H1 (cell line): ENCODE measurements at regions not wholly inside any gene's neighbourhood (a gene's known extent, or its start where the extent isn't known, plus 50 kb on each side); places are given as distances from the start of the nearest gene placed in this dataset.

Experiments
- CTCF ChIA-PET: fragments of 300-600 bp; sonication (Branson Sonifier 250); formaldehyde crosslinking; loops from one replicate; lab custom pipeline; 2021; ENCODE audit not compliant: partially characterized antibody; lab: Charles Lee
- POLR2A ChIA-PET: fragments of 300-600 bp; sonication (Branson Sonifier 250); formaldehyde crosslinking; loops from one replicate; lab custom pipeline; 2021; ENCODE audit warnings: inconsistent platforms; ENCODE audit not compliant: partially characterized antibody; lab: Charles Lee
- DNase-seq, 2 experiments: peaks; one replicate each; pipeline versions ENCODE4 v3.0.0 to v3.0.0-alpha.2; 2010 to 2022; ENCODE audit warnings: low spot score in 2 of 2, low read depth in 1 of 2, mixed read lengths in 1 of 2
- FAIRE-seq: peaks from 2 replicates; lab custom pipeline; 2011; peaks lifted over from hg19 to GRCh38; lab: Jason Lieb, UNC
- H2AFZ ChIP-seq: 2 replicates; pipeline ENCODE4 v1.8.1; 2012; ENCODE audit warnings: low read length, inconsistent platforms
- H2AK5ac ChIP-seq: 2 replicates; pipeline ENCODE4 v1.6.1; 2013; ENCODE audit warnings: low read depth, low read length
- H2BK120ac ChIP-seq: replicated peaks from 2 replicates; pipeline ENCODE3; 2013; ENCODE audit warnings: low read depth, low read length, inconsistent platforms
- H2BK12ac ChIP-seq: 2 replicates; pipeline ENCODE4 v1.6.1; 2013; ENCODE audit warnings: low read depth, low read length
- H2BK15ac ChIP-seq: 2 replicates; pipeline ENCODE4 v1.6.1; 2013; ENCODE audit warnings: low read length
- H2BK20ac ChIP-seq: 2 replicates; pipeline ENCODE4 v1.6.1; 2013; ENCODE audit warnings: low read length
- H2BK5ac ChIP-seq: 2 replicates; pipeline ENCODE4 v1.6.1; 2013; ENCODE audit warnings: low read depth, low read length
- H3K14ac ChIP-seq: 2 replicates; pipeline ENCODE4 v1.6.1; 2013; ENCODE audit warnings: inconsistent platforms; ENCODE audit not compliant: insufficient read length
- H3K18ac ChIP-seq: 2 replicates; pipeline ENCODE4 v1.6.1; 2013; ENCODE audit warnings: low read length; ENCODE audit errors: extremely low read depth
- H3K23ac ChIP-seq: 2 replicates; pipeline ENCODE4 v1.6.1; 2013; ENCODE audit warnings: inconsistent platforms; ENCODE audit not compliant: insufficient read length
- H3K23me2 ChIP-seq: 2 replicates; pipeline ENCODE4 v1.6.1; 2013; ENCODE audit warnings: low read depth, low read length
- H3K27ac ChIP-seq: 2 replicates; pipeline ENCODE4 v1.6.1; 2011; ENCODE audit warnings: low read depth, low read length, inconsistent platforms
- H3K27me3 ChIP-seq, 4 experiments: replicated peaks in 1 of 4; 1 replicate in 1 of 4; 2 replicates in 3 of 4; pipeline versions ENCODE4 v1.6.1 to v1.8.1; 2011 to 2013; ENCODE audit warnings: low read length in 3 of 4, mild to moderate bottlenecking in 3 of 4, inconsistent platforms in 2 of 4, mixed read lengths in 2 of 4, moderate library complexity in 1 of 4; ENCODE audit not compliant: control insufficient read depth in 3 of 4, insufficient read depth in 3 of 4; ENCODE audit errors: extremely low read depth in 1 of 4
- H3K36me3 ChIP-seq, 4 experiments: 2 replicates each; pipeline versions ENCODE4 v1.6.1 to v1.8.1; 2011 to 2013; ENCODE audit warnings: mild to moderate bottlenecking in 4 of 4, low read length in 3 of 4, moderate library complexity in 2 of 4, control low read depth in 1 of 4, inconsistent platforms in 1 of 4; ENCODE audit not compliant: insufficient read depth in 4 of 4, control insufficient read depth in 2 of 4
- H3K4ac ChIP-seq: replicated peaks from 2 replicates; pipeline ENCODE3; 2013; ENCODE audit warnings: low read length, low read depth, mixed read lengths, inconsistent platforms; ENCODE audit not compliant: insufficient read length
- H3K4me1 ChIP-seq, 4 experiments: replicated peaks in 1 of 4; 1 replicate in 1 of 4; 2 replicates in 3 of 4; pipeline versions ENCODE4 v1.6.1 to v1.8.1; 2011 to 2013; ENCODE audit warnings: low read length in 3 of 4, inconsistent platforms in 2 of 4, mixed read lengths in 1 of 4; ENCODE audit not compliant: insufficient read depth in 4 of 4, control insufficient read depth in 3 of 4
- H3K4me2 ChIP-seq, 2 experiments: 2 replicates each; pipeline versions ENCODE4 v1.6.1 to v1.8.1; 2011 to 2013; ENCODE audit warnings: low read depth in 2 of 2, low read length in 2 of 2, control low read depth in 1 of 2, inconsistent platforms in 1 of 2, mild to moderate bottlenecking in 1 of 2; ENCODE audit not compliant: insufficient read depth in 1 of 2
- H3K4me3 ChIP-seq, 4 experiments: fragments of 200-600, 300-600 bp in 1 of 4; sonication (generic), shearing (Covaris generic), sonication (Bioruptor Twin) in 1 of 4; 2 replicates each; pipeline versions ENCODE4 v1.5.1 to v1.8.1; 2011 to 2016; ENCODE audit warnings: low read length in 4 of 4, low read depth in 3 of 4, control low read depth in 2 of 4, inconsistent platforms in 2 of 4, mild to moderate bottlenecking in 2 of 4, mixed read lengths in 1 of 4, moderate library complexity in 1 of 4; ENCODE audit not compliant: insufficient read depth in 2 of 4; ENCODE audit errors: extremely low read depth in 1 of 4
- H3K56ac ChIP-seq: replicated peaks from 2 replicates; pipeline ENCODE3; 2013; ENCODE audit warnings: low read depth, mild to moderate bottlenecking, mixed read lengths, low read length, inconsistent platforms; ENCODE audit not compliant: insufficient read length
- H3K79me1 ChIP-seq: 2 replicates; pipeline ENCODE4 v1.6.1; 2013; ENCODE audit warnings: low read depth, low read length, control low read depth
- H3K79me2 ChIP-seq, 2 experiments: 2 replicates each; pipeline versions ENCODE4 v1.6.1 to v1.8.1; 2012 to 2013; ENCODE audit warnings: low read length in 2 of 2, mild to moderate bottlenecking in 2 of 2, inconsistent platforms in 1 of 2; ENCODE audit not compliant: insufficient read depth in 2 of 2, control insufficient read depth in 1 of 2
- H3K9ac ChIP-seq, 4 experiments: replicated peaks in 1 of 4; 1 replicate in 1 of 4; 2 replicates in 3 of 4; pipeline versions ENCODE4 v1.6.1 to v1.8.1; 2011 to 2013; ENCODE audit warnings: low read depth in 3 of 4, low read length in 3 of 4, control low read depth in 2 of 4, mild to moderate bottlenecking in 2 of 4, moderate library complexity in 2 of 4, inconsistent platforms in 1 of 4; ENCODE audit errors: extremely low read depth in 1 of 4
- H3K9me3 ChIP-seq, 2 experiments: 2 replicates each; pipeline versions ENCODE4 v1.6.1 to v1.8.1; 2012 to 2013; ENCODE audit warnings: mild to moderate bottlenecking in 2 of 2, moderate library complexity in 2 of 2, control low read depth in 1 of 2, inconsistent platforms in 1 of 2, low read depth in 1 of 2, low read length in 1 of 2, mixed read lengths in 1 of 2; ENCODE audit not compliant: insufficient read depth in 2 of 2
- H4K20me1 ChIP-seq, 2 experiments: replicated peaks in 1 of 2; 2 replicates each; pipeline versions ENCODE3 to v1.8.1; 2011 to 2013; ENCODE audit warnings: inconsistent platforms in 2 of 2, low read length in 2 of 2, mild to moderate bottlenecking in 1 of 2; ENCODE audit not compliant: insufficient read depth in 2 of 2, control insufficient read depth in 1 of 2
- H4K5ac ChIP-seq: 2 replicates; pipeline ENCODE4 v1.6.1; 2013; ENCODE audit warnings: low read length, low read depth, mixed read lengths, inconsistent platforms; ENCODE audit not compliant: insufficient read length
- H4K8ac ChIP-seq: 2 replicates; pipeline ENCODE4 v1.8.0; 2013; ENCODE audit warnings: mild to moderate bottlenecking, moderate library complexity, low read length, inconsistent platforms; ENCODE audit not compliant: insufficient read depth; ENCODE audit errors: extremely low read depth
- H4K91ac ChIP-seq: replicated peaks from 2 replicates; pipeline ENCODE3; 2013; ENCODE audit warnings: low read length, mixed read lengths, inconsistent platforms; ENCODE audit not compliant: insufficient read length
- ATF3 ChIP-seq: IDR thresholded peaks from 2 replicates; pipeline ENCODE4 v1.6.1; 2011; ENCODE audit warnings: low read depth, mild to moderate bottlenecking, low read length; ENCODE audit not compliant: insufficient read depth
- CBX5 ChIP-seq: fragments of 300-800, 300-1000 bp; sonication (generic); IDR thresholded peaks from 2 replicates; pipeline ENCODE4 v1.7.1; 2016; ENCODE audit warnings: antibody characterized with exemption, low read length, low read depth
- CHD1 ChIP-seq: IDR thresholded peaks from 2 replicates; pipeline ENCODE4 v1.6.1; 2012; ENCODE audit warnings: low read depth, low read length, improper control_type of control experiment
- EP300 ChIP-seq, 2 experiments: IDR thresholded peaks; 1 replicate in 1 of 2; 2 replicates in 1 of 2; pipeline ENCODE4 v1.6.1; 2011 to 2012; ENCODE audit warnings: low read depth in 2 of 2, low read length in 2 of 2, mild to moderate bottlenecking in 2 of 2, borderline replicate concordance in 1 of 2, inconsistent platforms in 1 of 2, moderate library complexity in 1 of 2
- GABPA ChIP-seq: IDR thresholded peaks from 2 replicates; pipeline ENCODE4 v1.6.1; 2011; ENCODE audit warnings: mild to moderate bottlenecking, low read length, moderate library complexity, borderline replicate concordance; ENCODE audit not compliant: insufficient read depth
- KDM1A ChIP-seq: fragments of 200-600, 300-600 bp; sonication (generic); IDR thresholded peaks from 2 replicates; pipeline ENCODE4 v1.7.1; 2016; ENCODE audit warnings: mild to moderate bottlenecking, low read length, borderline replicate concordance
- KDM5A ChIP-seq: fragments of 200-600 bp; IDR thresholded peaks from 2 replicates; pipeline ENCODE4 v1.7.1; 2012; ENCODE audit warnings: mild to moderate bottlenecking, low read length, inconsistent platforms, mixed read lengths
- MAFK ChIP-seq: IDR thresholded peaks from 2 replicates; pipeline ENCODE4 v1.6.1; 2012; ENCODE audit warnings: low read depth, mild to moderate bottlenecking, improper control_type of control experiment, low read length
- NANOG ChIP-seq: IDR thresholded peaks from 2 replicates; pipeline ENCODE4 v1.6.1; 2011; ENCODE audit warnings: low read length, low read depth, mild to moderate bottlenecking, inconsistent platforms; ENCODE audit not compliant: insufficient read depth, poor library complexity, severe bottlenecking
- SIN3A ChIP-seq, 2 experiments: IDR thresholded peaks in 1 of 2; conservative IDR thresholded peaks in 1 of 2; 2 replicates each; pipeline ENCODE4 v1.6.1; 2011 to 2012; ENCODE audit warnings: low read length in 2 of 2, improper control_type of control experiment in 1 of 2, low read depth in 1 of 2, mild to moderate bottlenecking in 1 of 2
- SIX5 ChIP-seq: IDR thresholded peaks from 2 replicates; pipeline ENCODE4 v1.6.1; 2011; ENCODE audit warnings: mild to moderate bottlenecking, low read depth, low read length
- SP2 ChIP-seq: IDR thresholded peaks from 2 replicates; pipeline ENCODE4 v1.6.1; 2012; ENCODE audit warnings: mild to moderate bottlenecking, low read length, inconsistent platforms
- TAF1 ChIP-seq: IDR thresholded peaks from 2 replicates; pipeline ENCODE4 v1.6.1; 2011; ENCODE audit warnings: mild to moderate bottlenecking, low read depth, low read length
- TCF12 ChIP-seq: IDR thresholded peaks from 2 replicates; pipeline ENCODE4 v1.6.1; 2011; ENCODE audit warnings: low read depth, mild to moderate bottlenecking, low read length
- TEAD4 ChIP-seq: IDR thresholded peaks from 2 replicates; pipeline ENCODE4 v1.6.1; 2012; ENCODE audit warnings: low read depth, low read length, inconsistent platforms, mixed read lengths
- WGBS, 2 experiments: shearing (Covaris generic) in 1 of 2; methylation state at CpG; one replicate each; pipeline versions ENCODE4 v1.1.6 to v1.1.7; 2013 to 2015; ENCODE audit warnings: low lambda C conversion rate in 2 of 2, mixed read lengths in 2 of 2, inconsistent platforms in 1 of 2, low coverage in 1 of 2, missing lambda C conversion rate in 1 of 2; ENCODE audit not compliant: insufficient replicate concordance in 2 of 2, insufficient coverage in 1 of 2, insufficient read length in 1 of 2; ENCODE audit errors: extremely low coverage in 1 of 2, missing lambda C conversion rate in 1 of 2; 5-methylcytosine and 5-hydroxymethylcytosine counted together

- no peak for DNase-seq
- 93% methylated on average over 1 of the region's 1 CpG; no CpG with 5 or more reads in 1 of the 2 experiments for WGBS, 2 experiments
- no peak overlapping the region for H2BK12ac ChIP-seq
- no peak for TF ChIP-seq SP2
- no peak for TF ChIP-seq TCF12
- TF ChIP-seq SIN3A (conservative IDR thresholded peaks at IDR 0.05 in 1 of 2, IDR thresholded peaks at IDR 0.05 in 1 of 2; ENCODE audit: low read depth in 1 of 2, low read length in 2 of 2), result no peak
- TF ChIP-seq ATF3, result no peak
- no peak for TF ChIP-seq TAF1
- TF ChIP-seq CBX5, result no peak
- no peak for TF ChIP-seq CHD1
- no peak for TF ChIP-seq GABPA
- no peak for TF ChIP-seq SIX5
- TF ChIP-seq TEAD4, result no peak
- no peak for TF ChIP-seq NANOG
- no peak for TF ChIP-seq EP300 (IDR thresholded peaks at IDR 0.05; ENCODE audit: borderline replicate concordance in 1 of 2, low read depth in 2 of 2, low read length in 2 of 2)
- no peak for TF ChIP-seq MAFK
- no peak for TF ChIP-seq KDM1A
- TF ChIP-seq KDM5A, result no peak
These were observed 491.0 kb downstream of the ETNK1 start for GRCh38 chr12:23115984-23116383.

More at GRCh38 chr12:23115984-23116383, 491.0 kb downstream of the ETNK1 start:
- no peak overlapping the region for H4K91ac ChIP-seq
- H3K14ac ChIP-seq, result no peak overlapping the region
- no peak overlapping the region for H4K5ac ChIP-seq
- H3K56ac ChIP-seq, result no peak overlapping the region
- no peak overlapping the region for H3K4ac ChIP-seq
- no peaks in the 10 kb centered on the region for H3K79me1 ChIP-seq
- no peak overlapping the region for H3K27ac ChIP-seq
- H3K23me2 ChIP-seq, result no peaks in the 10 kb centered on the region
- H3K36me3 ChIP-seq, result no peaks in the 10 kb centered on the region
- H2BK5ac ChIP-seq, result no peak overlapping the region
- CTCF ChIA-PET, result no interaction called here
- no peak overlapping the region for H2AFZ ChIP-seq
- H2BK15ac ChIP-seq, result no peak overlapping the region
- POLR2A ChIA-PET, result no interaction called here
- FAIRE-seq, result no peak
- no peaks in the 10 kb centered on the region for H4K20me1 ChIP-seq
- H3K23ac ChIP-seq, result no peak overlapping the region
- peaks cover 0 to 3% (median 1%) of the 10 kb centered on the region in 4 experiments; a peak in 2 of 7 replicates for H3K4me1 ChIP-seq
- no peak overlapping the region for H2AK5ac ChIP-seq
- H3K4me2 ChIP-seq, result no peak overlapping the region
- no peak overlapping the region for H2BK120ac ChIP-seq
- H2BK20ac ChIP-seq, result no peak overlapping the region
- H3K4me3 ChIP-seq, result no peak overlapping the region
- H3K79me2 ChIP-seq, result no peaks in the 10 kb centered on the region
- H3K9ac ChIP-seq, result no peak overlapping the region
- H3K9me3 ChIP-seq, result no peaks in the 10 kb centered on the region
- H3K18ac ChIP-seq, result no peak overlapping the region
- H3K27me3 ChIP-seq, result no peaks in the 10 kb centered on the region
- no peak overlapping the region for H4K8ac ChIP-seq
